PC-9 (cell line): ENCODE measurements at regions not wholly inside any gene's neighbourhood (a gene's known extent, or its start where the extent isn't known, plus 50 kb on each side); places are given as distances from the start of the nearest gene placed in this dataset.

Experiments
- BruUV-seq: library from RNA; stranded (reverse); fragments of 400-500 nt; replicated peaks from 2 replicates; lab custom pipeline; 2021; lab: Mats Ljungman, UMichigan
- CTCF ChIA-PET: fragments of 300-600 bp; sonication (Branson Sonifier 250); formaldehyde crosslinking; loops from one replicate; lab custom pipeline; 2022; ENCODE audit warnings: antibody characterized with exemption; lab: Charles Lee
- POLR2A ChIA-PET: fragments of 300-600 bp; sonication (Branson Sonifier 250); formaldehyde crosslinking; loops from one replicate; lab custom pipeline; 2022; ENCODE audit warnings: antibody characterized with exemption; ENCODE audit not compliant: unreplicated experiment; lab: Charles Lee
- DNase-seq, 2 experiments: peaks; one replicate each; pipeline versions ENCODE4 v3.0.0 to v3.0.0-alpha.2; 2015 to 2022; ENCODE audit warnings: mixed read lengths in 1 of 2
- H2AFZ ChIP-seq: fragments of 200-600 bp; sonication (generic); 2 replicates; pipeline ENCODE4 v1.8.1; 2017; ENCODE audit warnings: antibody characterized with exemption
- H3F3A ChIP-seq: fragments of 200-600 bp; sonication (generic); 2 replicates; pipeline ENCODE4 v1.8.1; 2017; ENCODE audit warnings: antibody characterized with exemption, mild to moderate bottlenecking, low read depth; ENCODE audit not compliant: insufficient read depth
- H3K27ac ChIP-seq: fragments of 200-600 bp; sonication (generic); 2 replicates; pipeline ENCODE4 v1.6.1; 2016; ENCODE audit warnings: mixed run types
- H3K27me3 ChIP-seq: fragments of 200-600 bp; sonication (generic); 2 replicates; pipeline ENCODE4 v1.6.1; 2016; ENCODE audit warnings: low read depth, mixed run types; ENCODE audit not compliant: insufficient read depth
- H3K36me3 ChIP-seq: fragments of 200-600 bp; sonication (generic); 2 replicates; pipeline ENCODE4 v1.6.1; 2016; ENCODE audit warnings: low read depth, mixed run types
- H3K4me1 ChIP-seq: fragments of 200-600 bp; sonication (generic); replicated peaks from 2 replicates; pipeline ENCODE4 v1.6.1; 2016; ENCODE audit warnings: mixed run types; ENCODE audit not compliant: insufficient read depth
- H3K4me2 ChIP-seq: fragments of 200-600 bp; sonication (generic); 2 replicates; pipeline ENCODE4 v1.6.1; 2017; ENCODE audit warnings: mixed run types
- H3K4me3 ChIP-seq: fragments of 200-600 bp; sonication (generic); 2 replicates; pipeline ENCODE4 v1.6.1; 2016; ENCODE audit warnings: mixed run types
- H3K79me2 ChIP-seq: fragments of 200-600 bp; sonication (generic); 2 replicates; pipeline ENCODE4 v1.6.1; 2017; ENCODE audit warnings: low read depth, mixed run types
- H3K9me2 ChIP-seq: fragments of 200-600 bp; sonication (generic); 2 replicates; pipeline ENCODE4 v1.8.1; 2017; ENCODE audit warnings: mild to moderate bottlenecking; ENCODE audit not compliant: insufficient read depth
- H3K9me3 ChIP-seq: fragments of 200-600 bp; sonication (generic); 2 replicates; pipeline ENCODE4 v1.8.1; 2016; ENCODE audit warnings: low read depth; ENCODE audit not compliant: insufficient read depth
- H4K20me1 ChIP-seq: fragments of 200-600 bp; sonication (generic); 2 replicates; pipeline ENCODE4 v1.8.1; 2017; ENCODE audit not compliant: insufficient read depth
- CTCF ChIP-seq: fragments of 200-600 bp; sonication (generic); conservative IDR thresholded peaks from 2 replicates; pipeline ENCODE4 v1.6.1; 2017; ENCODE audit warnings: mixed run types, antibody characterized with exemption, mild to moderate bottlenecking, moderate library complexity
- EZH2 ChIP-seq: fragments of 200-600 bp; sonication (generic); IDR thresholded peaks from 2 replicates; pipeline ENCODE4 v1.8.0; 2017; ENCODE audit warnings: antibody characterized with exemption, low read depth
- intact Hi-C: fragments of 100-400 bp; cut with micrococcal nuclease; formaldehyde crosslinking; loops from one replicate; pipeline ENCODE4 v1.10.0; 2022; ENCODE audit not compliant: unreplicated experiment

- ChIA-PET POLR2A (no interaction called here), CTCF (no interaction called here)
- H3F3A ChIP-seq: no peaks in the 10 kb centered on the region
- no peak overlapping the region for H3K4me2 ChIP-seq
- H2AFZ ChIP-seq: no peak overlapping the region
- no peaks in the 10 kb centered on the region for H3K36me3 ChIP-seq
- H4K20me1 ChIP-seq: no peaks in the 10 kb centered on the region
- no peak overlapping the region for H3K27ac ChIP-seq
- H3K9me3 ChIP-seq: no peaks in the 10 kb centered on the region
- no TSS peak for BruUV-seq
- intact Hi-C loops: no loop called here
- no peaks in the 10 kb centered on the region for H3K4me1 ChIP-seq
- DNase-seq: no peak
- TF ChIP-seq EZH2 (no peak), CTCF (no peak)
- H3K79me2 ChIP-seq: no peaks in the 10 kb centered on the region
- H3K4me3 ChIP-seq: no peak overlapping the region
- no peaks in the 10 kb centered on the region for H3K9me2 ChIP-seq
- H3K27me3 ChIP-seq: peaks cover 88% of the 10 kb centered on the region
Measured at GRCh38 chr7:153027904-153028303, 268.4 kb downstream of the ACTR3B start.

GRCh38 chr7:153030976-153031375, 271.4 kb downstream of the ACTR3B start:
- H4K20me1 ChIP-seq: no peaks in the 10 kb centered on the region
- BruUV-seq: no TSS peak
- TF ChIP-seq EZH2: no peak
- TF ChIP-seq CTCF: no peak

GRCh38 chr7:153034791-153035190, 275.2 kb downstream of the ACTR3B start:
- Histone ChIP-seq H3F3A (no peaks in the 10 kb centered on the region), H3K9me3 (no peaks in the 10 kb centered on the region), H3K4me2 (no peak overlapping the region), H2AFZ (no peak overlapping the region), H3K4me3 (no peak overlapping the region), H3K9me2 (no peaks in the 10 kb centered on the region), H3K27me3 (peaks cover 66% of the 10 kb centered on the region), H3K79me2 (no peaks in the 10 kb centered on the region), H3K4me1 (no peaks in the 10 kb centered on the region), H3K27ac (no peak overlapping the region), H3K36me3 (no peaks in the 10 kb centered on the region), H4K20me1 (no peaks in the 10 kb centered on the region)
- no peak for DNase-seq
- intact Hi-C loops: no loop called here
- BruUV-seq: no TSS peak
- CTCF ChIA-PET: no interaction called here
- POLR2A ChIA-PET: no interaction called here
- TF ChIP-seq CTCF (no peak), EZH2 (no peak)

More at GRCh38 chr7:153030976-153031375, 271.4 kb downstream of the ACTR3B start:
- Histone ChIP-seq H3K79me2 (no peaks in the 10 kb centered on the region), H3K27ac (no peak overlapping the region), H3K36me3 (no peaks in the 10 kb centered on the region), H3K9me3 (no peaks in the 10 kb centered on the region), H2AFZ (no peak overlapping the region), H3K9me2 (no peaks in the 10 kb centered on the region), H3K4me2 (no peak overlapping the region), H3K4me3 (no peak overlapping the region), H3K27me3 (peaks cover 90% of the 10 kb centered on the region), H3F3A (no peaks in the 10 kb centered on the region), H3K4me1 (no peaks in the 10 kb centered on the region)
- no peak for DNase-seq
- intact Hi-C loops: no loop called here
- POLR2A ChIA-PET: no interaction called here
- CTCF ChIA-PET: no interaction called here
